Liver (tissue), 8 donors: ENCODE measurements at regions not wholly inside any gene's neighbourhood (a gene's known extent, or its start where the extent isn't known, plus 50 kb on each side); places are given as distances from the start of the nearest gene placed in this dataset.

ENCODE experiments used
- DNase-seq: peaks from one replicate; pipeline ENCODE4 v3.0.0-alpha.2; 2017; ENCODE audit warnings: low spot score
- H3K27ac ChIP-seq, 2 donors: one replicate each; pipeline ENCODE4 v1.7.0; 2013; ENCODE audit warnings: inconsistent platforms in 2 of 2, low read length in 2 of 2, control low read depth in 1 of 2, low read depth in 1 of 2, mild to moderate bottlenecking in 1 of 2
- H3K27me3 ChIP-seq, 4 donors: one replicate each; pipeline versions ENCODE4 v1.6.1 to v1.7.0; 2013; ENCODE audit warnings: low read length in 3 of 4, inconsistent platforms in 1 of 4, mild to moderate bottlenecking in 1 of 4, moderate library complexity in 1 of 4; ENCODE audit not compliant: control insufficient read depth in 4 of 4, insufficient read depth in 4 of 4
- H3K36me3 ChIP-seq, 4 donors: one replicate each; pipeline versions ENCODE4 v1.6.1 to v1.7.0; 2013; ENCODE audit warnings: low read length in 3 of 4, mild to moderate bottlenecking in 3 of 4, low read depth in 1 of 4, moderate library complexity in 1 of 4; ENCODE audit not compliant: control insufficient read depth in 4 of 4, insufficient read depth in 3 of 4
- H3K4me1 ChIP-seq, 4 donors: one replicate each; pipeline versions ENCODE4 v1.6.1 to v1.7.0; 2013; ENCODE audit warnings: low read length in 3 of 4, mild to moderate bottlenecking in 3 of 4, moderate library complexity in 1 of 4; ENCODE audit not compliant: control insufficient read depth in 4 of 4, insufficient read depth in 4 of 4
- H3K4me3 ChIP-seq, 3 donors: one replicate each; pipeline versions ENCODE4 v1.6.1 to v1.7.0; 2013; ENCODE audit warnings: low read length in 3 of 3, control low read depth in 1 of 3, low read depth in 1 of 3, mild to moderate bottlenecking in 1 of 3
- H3K9ac ChIP-seq, 2 donors: one replicate each; pipeline ENCODE4 v1.7.0; 2013; ENCODE audit warnings: low read length in 2 of 2, mild to moderate bottlenecking in 2 of 2, moderate library complexity in 2 of 2, control low read depth in 1 of 2, low read depth in 1 of 2
- H3K9me3 ChIP-seq, 4 donors: one replicate each; pipeline versions ENCODE4 v1.6.1 to v1.7.0; 2013; ENCODE audit warnings: low read length in 3 of 4; ENCODE audit not compliant: control insufficient read depth in 4 of 4
- FOXA2 ChIP-seq: IDR thresholded peaks from 2 replicates; pipeline ENCODE4 v1.6.1; 2016; ENCODE audit warnings: antibody characterized with exemption
- GABPA ChIP-seq, 2 donors: IDR thresholded peaks in 1 of 2; conservative IDR thresholded peaks in 1 of 2; 2 replicates each; pipeline ENCODE4 v1.6.1; 2016; ENCODE audit warnings: antibody characterized with exemption in 2 of 2, mild to moderate bottlenecking in 1 of 2, moderate library complexity in 1 of 2
- HNF4A ChIP-seq, 2 donors: conservative IDR thresholded peaks; 2 replicates each; pipeline ENCODE4 v1.6.1; 2016; ENCODE audit warnings: antibody characterized with exemption in 2 of 2, mild to moderate bottlenecking in 2 of 2
- JUND ChIP-seq, 2 donors: IDR thresholded peaks; 2 replicates each; pipeline ENCODE4 v1.6.1; 2016; ENCODE audit warnings: antibody characterized with exemption in 2 of 2
- RAD21 ChIP-seq, 2 donors: IDR thresholded peaks; 2 replicates each; pipeline ENCODE4 v1.6.1; 2016; ENCODE audit warnings: antibody characterized with exemption in 2 of 2, mild to moderate bottlenecking in 2 of 2
- RXRA ChIP-seq, 2 donors: IDR thresholded peaks; 2 replicates each; pipeline ENCODE4 v1.6.1; 2017 to 2018; ENCODE audit warnings: antibody characterized with exemption in 2 of 2, mild to moderate bottlenecking in 1 of 2
- TAF1 ChIP-seq: conservative IDR thresholded peaks from 2 replicates; pipeline ENCODE4 v1.6.1; 2016; ENCODE audit warnings: antibody characterized with exemption, mild to moderate bottlenecking
- WGBS: extraction: QIAGEN DNeasy Blood & Tissue Kit; methylation state at CpG from one replicate; pipeline ENCODE4 v1.1.7; 2013; 5-methylcytosine and 5-hydroxymethylcytosine counted together
- TF ChIP-seq, protein P1 (sequence below): fragments of 150-350 bp; IDR thresholded peaks from 2 replicates; pipeline ENCODE4 v1.5.1; 2017; ENCODE audit warnings: improper control_type of control experiment, low read depth, low read length; ENCODE audit not compliant: missing input control
- TF ChIP-seq, protein P2 (sequence below): IDR thresholded peaks from 2 replicates; pipeline ENCODE4 v1.6.1; 2016; ENCODE audit warnings: antibody characterized with exemption
- TF ChIP-seq, protein P3 (sequence below): IDR thresholded peaks from 2 replicates; pipeline ENCODE4 v1.6.1; 2016; ENCODE audit warnings: antibody characterized with exemption
- TF ChIP-seq, protein P4 (sequence below): IDR thresholded peaks from 2 replicates; pipeline ENCODE4 v1.6.1; 2016; ENCODE audit warnings: antibody characterized with exemption, mild to moderate bottlenecking
- donor health status: healthy.
- donor health status: healthy.
- donor health status: healthy.
- donor health status: healthy.
- donor health status: healthy.

DNA sequence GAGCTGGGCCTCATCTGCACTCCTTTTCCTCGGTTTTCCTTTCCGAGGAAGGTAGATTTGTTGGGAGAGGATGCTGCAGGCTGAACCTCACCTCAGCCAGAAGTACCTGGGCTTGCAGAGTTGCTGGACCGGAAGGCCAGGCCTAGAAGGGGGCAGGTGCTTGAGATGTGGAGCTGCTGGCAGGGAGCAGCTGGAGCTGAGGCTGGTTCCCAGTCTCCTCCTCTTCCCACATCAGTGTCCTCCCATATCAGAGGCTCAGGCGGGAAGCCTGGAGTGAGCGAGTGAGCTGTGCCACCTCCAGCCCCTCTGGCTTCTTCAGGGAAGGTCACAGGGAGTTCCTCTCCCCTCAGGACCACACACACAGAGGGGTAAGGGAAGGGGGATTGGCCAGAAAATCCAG is 259.4 kb downstream of the GADD45G start:
- no peak for TF ChIP-seq HNF4A (conservative IDR thresholded peaks at IDR 0.05)
- TF ChIP-seq, protein P1, sequence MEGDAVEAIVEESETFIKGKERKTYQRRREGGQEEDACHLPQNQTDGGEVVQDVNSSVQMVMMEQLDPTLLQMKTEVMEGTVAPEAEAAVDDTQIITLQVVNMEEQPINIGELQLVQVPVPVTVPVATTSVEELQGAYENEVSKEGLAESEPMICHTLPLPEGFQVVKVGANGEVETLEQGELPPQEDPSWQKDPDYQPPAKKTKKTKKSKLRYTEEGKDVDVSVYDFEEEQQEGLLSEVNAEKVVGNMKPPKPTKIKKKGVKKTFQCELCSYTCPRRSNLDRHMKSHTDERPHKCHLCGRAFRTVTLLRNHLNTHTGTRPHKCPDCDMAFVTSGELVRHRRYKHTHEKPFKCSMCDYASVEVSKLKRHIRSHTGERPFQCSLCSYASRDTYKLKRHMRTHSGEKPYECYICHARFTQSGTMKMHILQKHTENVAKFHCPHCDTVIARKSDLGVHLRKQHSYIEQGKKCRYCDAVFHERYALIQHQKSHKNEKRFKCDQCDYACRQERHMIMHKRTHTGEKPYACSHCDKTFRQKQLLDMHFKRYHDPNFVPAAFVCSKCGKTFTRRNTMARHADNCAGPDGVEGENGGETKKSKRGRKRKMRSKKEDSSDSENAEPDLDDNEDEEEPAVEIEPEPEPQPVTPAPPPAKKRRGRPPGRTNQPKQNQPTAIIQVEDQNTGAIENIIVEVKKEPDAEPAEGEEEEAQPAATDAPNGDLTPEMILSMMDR: no peak
- Histone ChIP-seq H3K9me3 (no peaks in the 10 kb centered on the region), H3K4me3 (no peak overlapping the region), H3K27me3 (no peaks in the 10 kb centered on the region), H3K4me1 (no peaks in the 10 kb centered on the region), H3K27ac (no peak overlapping the region), H3K36me3 (no peaks in the 10 kb centered on the region), H3K9ac (no peak overlapping the region)
- 93% methylated on average over 5 of the region's 5 CpGs for WGBS
- DNase-seq: no peak

DNA sequence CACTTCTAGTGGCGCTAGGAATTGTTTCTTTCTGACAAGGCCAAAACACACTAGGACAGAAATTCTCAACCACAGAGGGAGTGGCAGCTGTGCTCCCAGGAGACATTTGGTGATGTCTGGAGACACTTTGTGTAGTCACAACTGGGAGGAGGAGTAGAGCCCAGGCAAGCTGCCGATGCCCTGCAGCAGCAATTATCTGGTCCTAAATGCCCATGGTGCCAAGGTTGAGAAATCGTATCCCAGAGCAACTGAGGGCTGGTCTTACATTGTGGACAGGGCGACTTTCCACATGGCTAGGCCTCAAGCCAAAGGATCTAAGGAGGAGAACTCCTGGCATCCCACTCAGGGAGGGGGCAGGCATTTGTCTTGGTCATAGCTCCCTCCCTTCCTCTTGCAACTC is 259.9 kb downstream of the GADD45G start:
- WGBS: 93% methylated on average over 4 of the region's 4 CpGs
- no peaks in the 10 kb centered on the region for H3K36me3 ChIP-seq
- no peak for TF ChIP-seq TAF1
- TF ChIP-seq, protein P1: no peak
- TF ChIP-seq, protein P2, sequence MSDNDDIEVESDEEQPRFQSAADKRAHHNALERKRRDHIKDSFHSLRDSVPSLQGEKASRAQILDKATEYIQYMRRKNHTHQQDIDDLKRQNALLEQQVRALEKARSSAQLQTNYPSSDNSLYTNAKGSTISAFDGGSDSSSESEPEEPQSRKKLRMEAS: no peak
- TF ChIP-seq JUND (IDR thresholded peaks at IDR 0.05): no peak
- no peak for TF ChIP-seq GABPA (IDR thresholded peaks at IDR 0.05 in 1 of 2, conservative IDR thresholded peaks at IDR 0.05 in 1 of 2)
- TF ChIP-seq, protein P3, sequence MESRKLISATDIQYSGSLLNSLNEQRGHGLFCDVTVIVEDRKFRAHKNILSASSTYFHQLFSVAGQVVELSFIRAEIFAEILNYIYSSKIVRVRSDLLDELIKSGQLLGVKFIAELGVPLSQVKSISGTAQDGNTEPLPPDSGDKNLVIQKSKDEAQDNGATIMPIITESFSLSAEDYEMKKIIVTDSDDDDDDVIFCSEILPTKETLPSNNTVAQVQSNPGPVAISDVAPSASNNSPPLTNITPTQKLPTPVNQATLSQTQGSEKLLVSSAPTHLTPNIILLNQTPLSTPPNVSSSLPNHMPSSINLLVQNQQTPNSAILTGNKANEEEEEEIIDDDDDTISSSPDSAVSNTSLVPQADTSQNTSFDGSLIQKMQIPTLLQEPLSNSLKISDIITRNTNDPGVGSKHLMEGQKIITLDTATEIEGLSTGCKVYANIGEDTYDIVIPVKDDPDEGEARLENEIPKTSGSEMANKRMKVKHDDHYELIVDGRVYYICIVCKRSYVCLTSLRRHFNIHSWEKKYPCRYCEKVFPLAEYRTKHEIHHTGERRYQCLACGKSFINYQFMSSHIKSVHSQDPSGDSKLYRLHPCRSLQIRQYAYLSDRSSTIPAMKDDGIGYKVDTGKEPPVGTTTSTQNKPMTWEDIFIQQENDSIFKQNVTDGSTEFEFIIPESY: no peak
- TF ChIP-seq FOXA2: no peak
- no peak for TF ChIP-seq RXRA (IDR thresholded peaks at IDR 0.05)
- TF ChIP-seq, protein P4, sequence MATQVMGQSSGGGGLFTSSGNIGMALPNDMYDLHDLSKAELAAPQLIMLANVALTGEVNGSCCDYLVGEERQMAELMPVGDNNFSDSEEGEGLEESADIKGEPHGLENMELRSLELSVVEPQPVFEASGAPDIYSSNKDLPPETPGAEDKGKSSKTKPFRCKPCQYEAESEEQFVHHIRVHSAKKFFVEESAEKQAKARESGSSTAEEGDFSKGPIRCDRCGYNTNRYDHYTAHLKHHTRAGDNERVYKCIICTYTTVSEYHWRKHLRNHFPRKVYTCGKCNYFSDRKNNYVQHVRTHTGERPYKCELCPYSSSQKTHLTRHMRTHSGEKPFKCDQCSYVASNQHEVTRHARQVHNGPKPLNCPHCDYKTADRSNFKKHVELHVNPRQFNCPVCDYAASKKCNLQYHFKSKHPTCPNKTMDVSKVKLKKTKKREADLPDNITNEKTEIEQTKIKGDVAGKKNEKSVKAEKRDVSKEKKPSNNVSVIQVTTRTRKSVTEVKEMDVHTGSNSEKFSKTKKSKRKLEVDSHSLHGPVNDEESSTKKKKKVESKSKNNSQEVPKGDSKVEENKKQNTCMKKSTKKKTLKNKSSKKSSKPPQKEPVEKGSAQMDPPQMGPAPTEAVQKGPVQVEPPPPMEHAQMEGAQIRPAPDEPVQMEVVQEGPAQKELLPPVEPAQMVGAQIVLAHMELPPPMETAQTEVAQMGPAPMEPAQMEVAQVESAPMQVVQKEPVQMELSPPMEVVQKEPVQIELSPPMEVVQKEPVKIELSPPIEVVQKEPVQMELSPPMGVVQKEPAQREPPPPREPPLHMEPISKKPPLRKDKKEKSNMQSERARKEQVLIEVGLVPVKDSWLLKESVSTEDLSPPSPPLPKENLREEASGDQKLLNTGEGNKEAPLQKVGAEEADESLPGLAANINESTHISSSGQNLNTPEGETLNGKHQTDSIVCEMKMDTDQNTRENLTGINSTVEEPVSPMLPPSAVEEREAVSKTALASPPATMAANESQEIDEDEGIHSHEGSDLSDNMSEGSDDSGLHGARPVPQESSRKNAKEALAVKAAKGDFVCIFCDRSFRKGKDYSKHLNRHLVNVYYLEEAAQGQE: no peak
- TF ChIP-seq HNF4A (conservative IDR thresholded peaks at IDR 0.05): no peak
- TF ChIP-seq RAD21 (IDR thresholded peaks at IDR 0.05): no peak
- no peak overlapping the region for H3K9ac ChIP-seq
- no peak overlapping the region for H3K27ac ChIP-seq
- H3K4me3 ChIP-seq: no peak overlapping the region
- no peak for DNase-seq
- no peaks in the 10 kb centered on the region for H3K27me3 ChIP-seq
- H3K4me1 ChIP-seq: no peaks in the 10 kb centered on the region
- H3K9me3 ChIP-seq: no peaks in the 10 kb centered on the region
